Heart left ventricle (tissue), 16 donors: ENCODE measurements at regions not wholly inside any gene's neighbourhood (a gene's known extent, or its start where the extent isn't known, plus 50 kb on each side); places are given as distances from the start of the nearest gene placed in this dataset.

ENCODE experiments used
- ATAC-seq, 4 donors: fragments of 200-7000 bp; cut with Tn5 transposase; one replicate each; pipeline ENCODE4 v1.9.1; 2020 to 2022; ENCODE audit warnings: moderate library complexity in 4 of 4, mild to moderate bottlenecking in 3 of 4, moderate number of reproducible peaks in 1 of 4
- DNase-seq, 5 donors: peaks; one replicate each; pipeline ENCODE4 v3.0.0-alpha.2; 2020
- H3K27ac ChIP-seq, 12 donors: fragments of 200-600 bp; sonication (generic) in 4 of 12; one replicate each; pipeline versions ENCODE4 v1.5.0 to v1.8.0; 2016 to 2022; ENCODE audit warnings: mild to moderate bottlenecking in 2 of 12
- H3K27me3 ChIP-seq, 9 donors: fragments of 200-600 bp; sonication (generic) in 2 of 9; one replicate each; pipeline versions ENCODE4 v1.5.1 to v1.8.0; 2016 to 2022; ENCODE audit warnings: mild to moderate bottlenecking in 3 of 9
- H3K36me3 ChIP-seq, 9 donors: fragments of 200-600 bp; sonication (generic) in 2 of 9; one replicate each; pipeline versions ENCODE4 v1.5.0 to v1.8.0; 2018 to 2022; ENCODE audit warnings: mild to moderate bottlenecking in 2 of 9
- H3K4me1 ChIP-seq, 12 donors: fragments of 200-600 bp; sonication (generic) in 4 of 12; one replicate each; pipeline versions ENCODE4 v1.5.0 to v1.8.0; 2016 to 2022; ENCODE audit warnings: mild to moderate bottlenecking in 3 of 12
- H3K4me3 ChIP-seq, 12 donors: fragments of 200-600 bp; sonication (generic) in 4 of 12; one replicate each; pipeline versions ENCODE4 v1.5.0 to v1.8.0; 2017 to 2022; ENCODE audit warnings: mild to moderate bottlenecking in 9 of 12, moderate library complexity in 4 of 12
- H3K9me3 ChIP-seq, 12 donors: fragments of 200-600 bp; sonication (generic) in 4 of 12; one replicate each; pipeline versions ENCODE4 v1.5.0 to v1.8.0; 2016 to 2022; ENCODE audit warnings: mild to moderate bottlenecking in 1 of 12
- CTCF ChIP-seq, 12 donors: fragments of 200-600 bp; sonication (generic) in 4 of 12; IDR thresholded peaks; one replicate each; pipeline versions ENCODE4 v1.5.0 to v1.8.0; 2018 to 2022; ENCODE audit warnings: antibody characterized with exemption in 12 of 12, mild to moderate bottlenecking in 5 of 12
- POLR2A ChIP-seq, 2 donors: fragments of 450-650 bp; IDR thresholded peaks; one replicate each; pipeline ENCODE4 v1.6.1; 2017; ENCODE audit warnings: antibody characterized with exemption in 2 of 2, mild to moderate bottlenecking in 2 of 2, moderate library complexity in 2 of 2
- WGBS, 4 donors: extraction: QIAGEN DNeasy Blood & Tissue Kit in 2 of 4; methylation state at CpG; one replicate each; pipeline versions ENCODE4 v1.1.5 to v1.1.7; 2013 to 2018; 5-methylcytosine and 5-hydroxymethylcytosine counted together
- intact Hi-C, 10 donors: fragments of 100-400 bp; cut with DNase I; formaldehyde crosslinking; loops; one replicate each; pipeline versions ENCODE4 v1.11.1 to v1.14.2; 2022
- donor health status: ischemic (EF 13 %, LVEDD 7.1; RV severe dilation, severe dysfunction).
- donor health status: healthy with polysubstance abuse.
- donor health status: DM: no; HTN: yes; CAD: no.
- donor health status: DM: no; HTN: no; CAD: no.
- donor health status: ischemic (EF 25% LVEDD 6.9; RV normal size, moderate dysfunction).
- donor health status: ischemic (EF 25% LVEDD 5.7; RV mildly dilated, moderate dysfunction).
- donor health status: healthy.
- donor health status: DM: yes; HTN: yes; CAD: no.
- donor health status: ischemic (EF 35%, LVEDD 5.7; RV mildly dilated, moderate dysfunction).
- donor health status: nonischemic (EF 11% LVEDD 7.7; RV severe dilation, severe dysfunction).
- donor health status: DM: yes; HTN: yes; CAD: no.
- donor health status: PGD.
- donor health status: ischemic (EF 29% LVEDD 5.4; RV normal size, mild dysfunction).
- donor health status: nonischemic (EF 23%, LVEDD 6.1; RV moderate dilation, normal function).

GRCh38 chr18:23331091-23331920 lies 121.8 kb upstream of the RIOK3 start:
- no peak for ATAC-seq

GRCh38 chr18:23332356-23332755 lies 120.7 kb upstream of the RIOK3 start:
- Histone ChIP-seq H3K4me1 (peaks cover 0 to 15% (median 2%) of the 10 kb centered on the region in 12 donors), H3K27me3 (no peaks in the 10 kb centered on the region), H3K36me3 (no peaks in the 10 kb centered on the region), H3K9me3 (peaks cover 0 to 3% (median 0%) of the 10 kb centered on the region in 12 donors), H3K4me3 (no peak overlapping the region), H3K27ac (no peak overlapping the region)
- DNase-seq = no peak
- no peak for TF ChIP-seq CTCF (IDR thresholded peaks at IDR 0.05)
- TF ChIP-seq POLR2A (IDR thresholded peaks at IDR 0.05) = no peak
- WGBS, 4 donors = 96 to 100% (median 98%) methylated on average over 2 of the region's 2 CpGs
- ATAC-seq = no peak
- intact Hi-C loops = no loop called here

More at GRCh38 chr18:23331091-23331920, 121.8 kb upstream of the RIOK3 start:
- H3K4me3 ChIP-seq = no peak overlapping the region
- no peak for TF ChIP-seq CTCF (IDR thresholded peaks at IDR 0.05)
- no peak for TF ChIP-seq POLR2A (IDR thresholded peaks at IDR 0.05)
- H3K4me1 ChIP-seq = peaks cover 0 to 10% (median under 1%) of the 10 kb centered on the region in 12 donors
- H3K9me3 ChIP-seq = peaks cover 0 to 3% (median 0%) of the 10 kb centered on the region in 12 donors
- intact Hi-C loops = no loop called here
- 90 to 95% (median 92%) methylated on average over 22 of the region's 22 CpGs for WGBS, 4 donors
- H3K36me3 ChIP-seq = no peaks in the 10 kb centered on the region
- no peak for DNase-seq
- H3K27me3 ChIP-seq = no peaks in the 10 kb centered on the region
- no peak overlapping the region for H3K27ac ChIP-seq

GRCh38 chr18:23333827-23334226 lies 119.3 kb upstream of the RIOK3 start:
- intact Hi-C loops = no loop called here
- Histone ChIP-seq H3K27me3 (no peaks in the 10 kb centered on the region), H3K36me3 (no peaks in the 10 kb centered on the region), H3K27ac (no peak overlapping the region), H3K4me1 (peaks cover 0 to 15% (median 2%) of the 10 kb centered on the region in 12 donors), H3K4me3 (no peak overlapping the region), H3K9me3 (peaks cover 0 to 3% (median 0%) of the 10 kb centered on the region in 12 donors)
- DNase-seq (no peak), ATAC-seq (no peak)
- WGBS, 4 donors = 47 to 70% (median 51%) methylated on average over 2 of the region's 2 CpGs
- TF ChIP-seq CTCF (IDR thresholded peaks at IDR 0.05) (no peak), POLR2A (IDR thresholded peaks at IDR 0.05) (no peak)

GRCh38 chr18:23334569-23334968 lies 118.5 kb upstream of the RIOK3 start:
- no peak for ATAC-seq

More at GRCh38 chr18:23334569-23334968, 118.5 kb upstream of the RIOK3 start:
- Histone ChIP-seq H3K4me3 (no peak overlapping the region), H3K27ac (no peak overlapping the region), H3K36me3 (no peaks in the 10 kb centered on the region), H3K9me3 (peaks cover 0 to 2% (median 0%) of the 10 kb centered on the region in 12 donors), H3K27me3 (no peaks in the 10 kb centered on the region), H3K4me1 (peaks cover 0 to 15% (median 2%) of the 10 kb centered on the region in 12 donors)
- DNase-seq = no peak
- WGBS, 4 donors = 94 to 97% (median 96%) methylated on average over 13 of the region's 13 CpGs
- intact Hi-C loops = no loop called here
- TF ChIP-seq POLR2A (IDR thresholded peaks at IDR 0.05) = no peak
- TF ChIP-seq CTCF (IDR thresholded peaks at IDR 0.05) = no peak
